Calu3 (cell line): ENCODE measurements at regions not wholly inside any gene's neighbourhood (a gene's known extent, or its start where the extent isn't known, plus 50 kb on each side); places are given as distances from the start of the nearest gene placed in this dataset.

Experiments used
- BruUV-seq: library from RNA; stranded (reverse); fragments of 400-500 nt; replicated peaks from 2 replicates; lab custom pipeline; 2021; lab: Mats Ljungman, UMichigan
- CTCF ChIA-PET: fragments of 300-600 bp; sonication (Branson Sonifier 250); formaldehyde crosslinking; loops from one replicate; lab custom pipeline; 2022; ENCODE audit warnings: antibody characterized with exemption; lab: Charles Lee
- DNase-seq: peaks from one replicate; pipeline ENCODE4 v3.0.0; 2022
- H3K27ac Mint-ChIP-seq: one replicate; pipeline ENCODE4 v1.8.0; 2022; ENCODE audit warnings: mixed read lengths; ENCODE audit not compliant: unreplicated experiment
- H3K27me3 Mint-ChIP-seq: one replicate; pipeline ENCODE4 v1.8.0; 2022; ENCODE audit warnings: mixed read lengths; ENCODE audit not compliant: unreplicated experiment
- H3K36me3 Mint-ChIP-seq: one replicate; pipeline ENCODE4 v1.8.0; 2022; ENCODE audit warnings: mild to moderate bottlenecking, moderate library complexity, mixed read lengths; ENCODE audit not compliant: insufficient read depth, unreplicated experiment
- H3K4me1 Mint-ChIP-seq: one replicate; pipeline ENCODE4 v1.8.0; 2022; ENCODE audit warnings: mild to moderate bottlenecking, low read depth, mixed read lengths; ENCODE audit not compliant: unreplicated experiment
- H3K4me3 Mint-ChIP-seq: one replicate; pipeline ENCODE4 v1.8.0; 2022; ENCODE audit warnings: mild to moderate bottlenecking, low read depth, moderate library complexity, mixed read lengths; ENCODE audit not compliant: unreplicated experiment
- H3K9me3 Mint-ChIP-seq: one replicate; pipeline ENCODE4 v1.8.0; 2022; ENCODE audit warnings: low read depth, mixed read lengths; ENCODE audit not compliant: unreplicated experiment
- intact Hi-C: fragments of 100-400 bp; cut with micrococcal nuclease; formaldehyde crosslinking; loops from one replicate; pipeline ENCODE4 v1.10.0; 2022; ENCODE audit not compliant: unreplicated experiment
- TF ChIP-seq, protein P1 (sequence below): fragments of 200-600 bp; IDR thresholded peaks from one replicate; pipeline ENCODE4 v1.8.0; 2022; ENCODE audit warnings: antibody characterized with exemption; ENCODE audit not compliant: unreplicated experiment

DNA sequence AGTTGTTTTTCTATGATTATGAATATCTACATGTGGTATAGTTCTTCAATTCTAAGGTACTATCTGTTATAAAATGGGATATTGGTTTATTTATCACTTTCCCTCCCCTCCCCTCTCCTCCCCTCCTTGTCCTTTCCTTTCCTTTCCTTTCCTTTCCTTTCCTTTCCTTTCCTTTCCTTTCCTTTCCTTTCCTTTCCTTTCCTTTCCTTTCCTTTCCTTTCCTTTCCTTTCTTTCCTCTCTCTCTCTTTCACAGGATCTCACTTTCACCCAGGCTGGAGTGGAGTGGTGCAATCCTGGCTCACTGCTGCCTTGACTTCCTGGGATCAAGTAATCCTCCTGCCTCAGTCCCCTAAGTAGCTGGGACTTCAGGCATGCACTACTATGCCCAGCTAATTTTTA is 466.8 kb downstream of the DMAC1 start:
- Mint-ChIP-seq H3K27ac (no peak overlapping the region), H3K9me3 (no peaks in the 10 kb centered on the region), H3K36me3 (no peaks in the 10 kb centered on the region), H3K4me1 (no peaks in the 10 kb centered on the region), H3K27me3 (peaks cover 46% of the 10 kb centered on the region), H3K4me3 (no peak overlapping the region)
- no peak for DNase-seq
- intact Hi-C loops = no loop called here
- CTCF ChIA-PET = no interaction called here
- BruUV-seq = no TSS peak
- TF ChIP-seq, protein P1, sequence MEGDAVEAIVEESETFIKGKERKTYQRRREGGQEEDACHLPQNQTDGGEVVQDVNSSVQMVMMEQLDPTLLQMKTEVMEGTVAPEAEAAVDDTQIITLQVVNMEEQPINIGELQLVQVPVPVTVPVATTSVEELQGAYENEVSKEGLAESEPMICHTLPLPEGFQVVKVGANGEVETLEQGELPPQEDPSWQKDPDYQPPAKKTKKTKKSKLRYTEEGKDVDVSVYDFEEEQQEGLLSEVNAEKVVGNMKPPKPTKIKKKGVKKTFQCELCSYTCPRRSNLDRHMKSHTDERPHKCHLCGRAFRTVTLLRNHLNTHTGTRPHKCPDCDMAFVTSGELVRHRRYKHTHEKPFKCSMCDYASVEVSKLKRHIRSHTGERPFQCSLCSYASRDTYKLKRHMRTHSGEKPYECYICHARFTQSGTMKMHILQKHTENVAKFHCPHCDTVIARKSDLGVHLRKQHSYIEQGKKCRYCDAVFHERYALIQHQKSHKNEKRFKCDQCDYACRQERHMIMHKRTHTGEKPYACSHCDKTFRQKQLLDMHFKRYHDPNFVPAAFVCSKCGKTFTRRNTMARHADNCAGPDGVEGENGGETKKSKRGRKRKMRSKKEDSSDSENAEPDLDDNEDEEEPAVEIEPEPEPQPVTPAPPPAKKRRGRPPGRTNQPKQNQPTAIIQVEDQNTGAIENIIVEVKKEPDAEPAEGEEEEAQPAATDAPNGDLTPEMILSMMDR = no peak

DNA sequence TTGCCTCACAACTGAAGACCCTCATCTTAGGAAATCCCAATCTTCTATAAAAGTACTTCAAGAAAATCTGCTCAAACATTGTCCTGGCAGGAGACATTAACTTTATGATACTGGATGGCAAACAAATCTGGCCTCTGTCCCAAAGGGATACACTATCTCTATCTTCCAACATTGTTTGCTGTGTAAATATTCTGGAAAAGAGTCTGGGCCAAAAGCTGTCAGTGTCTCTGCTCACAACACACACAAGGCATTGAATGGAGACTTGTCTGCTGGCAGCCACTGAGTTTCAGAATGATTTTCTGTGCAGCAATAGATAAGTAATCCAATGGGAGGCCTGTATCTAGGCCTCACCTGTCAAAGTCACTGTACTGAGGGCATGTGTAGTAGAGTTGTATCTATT is 471.1 kb downstream of the DMAC1 start:
- intact Hi-C loops = no loop called here
- BruUV-seq = no TSS peak
- H3K36me3 Mint-ChIP-seq = no peaks in the 10 kb centered on the region
- TF ChIP-seq, protein P1 = no peak
- no peaks in the 10 kb centered on the region for H3K9me3 Mint-ChIP-seq
- peaks cover 25% of the 10 kb centered on the region for H3K27me3 Mint-ChIP-seq
- DNase-seq = no peak
- H3K4me1 Mint-ChIP-seq = no peaks in the 10 kb centered on the region
- no peak overlapping the region for H3K27ac Mint-ChIP-seq
- CTCF ChIA-PET = no interaction called here
- H3K4me3 Mint-ChIP-seq = no peak overlapping the region

DNA sequence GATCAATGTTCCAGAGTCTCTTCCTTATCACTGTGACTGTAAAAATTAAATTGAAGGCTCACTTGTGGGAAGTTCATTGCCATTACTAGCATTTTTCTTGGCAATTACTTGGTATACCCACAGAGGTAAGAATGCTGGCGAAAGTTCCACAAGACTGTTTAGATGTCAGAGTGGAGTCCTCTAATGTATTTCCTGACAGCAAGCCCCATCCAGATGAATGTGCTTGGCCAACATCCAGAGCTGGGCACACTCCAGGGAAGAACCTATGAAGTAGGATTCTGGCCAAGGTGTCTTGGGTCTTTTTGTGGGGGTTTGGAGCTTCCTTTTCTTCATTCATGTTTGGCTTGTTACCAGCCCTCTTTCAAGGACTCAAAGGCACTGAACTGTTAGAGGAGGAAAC is 473.6 kb downstream of the DMAC1 start:
- Mint-ChIP-seq H3K27ac (no peak overlapping the region), H3K4me1 (no peaks in the 10 kb centered on the region), H3K27me3 (peaks cover 2% of the 10 kb centered on the region), H3K36me3 (no peaks in the 10 kb centered on the region), H3K9me3 (no peaks in the 10 kb centered on the region), H3K4me3 (no peak overlapping the region)
- TF ChIP-seq, protein P1 = no peak
- intact Hi-C loops = no loop called here
- CTCF ChIA-PET = no interaction called here
- no TSS peak for BruUV-seq
- DNase-seq = no peak

DNA sequence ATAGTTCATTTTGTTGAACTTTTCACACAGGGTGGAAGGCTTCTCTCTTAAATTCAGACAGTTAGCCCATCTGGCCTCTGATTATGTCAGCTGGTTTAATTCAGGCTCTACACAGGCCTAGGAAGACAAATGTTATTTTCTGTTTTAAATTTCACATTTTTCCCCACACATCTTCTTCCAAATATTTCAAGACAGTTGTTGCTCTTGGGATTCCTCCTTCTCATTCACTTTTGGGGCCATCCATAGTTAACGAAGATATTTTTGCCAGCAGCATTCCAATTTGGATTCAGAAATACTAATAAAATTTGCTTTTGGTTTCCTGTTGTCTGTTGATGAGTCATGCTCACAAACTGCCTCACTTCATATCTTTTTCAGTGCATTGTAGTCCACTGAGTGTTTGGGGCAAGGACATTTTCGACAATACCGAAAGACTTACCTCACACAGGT is 475.4 kb downstream of the DMAC1 start:
- intact Hi-C loops = loop anchor here (5.0 kb wide), 1 partner anchor 1678 kb away; no protein-coding TSS in a partner anchor
- Mint-ChIP-seq H3K27me3 (no peaks in the 10 kb centered on the region), H3K27ac (no peak overlapping the region), H3K36me3 (no peaks in the 10 kb centered on the region), H3K4me3 (no peak overlapping the region), H3K9me3 (no peaks in the 10 kb centered on the region), H3K4me1 (no peaks in the 10 kb centered on the region)
- TF ChIP-seq, protein P1 = no peak
- CTCF ChIA-PET = no interaction called here
- DNase-seq = no peak
- no TSS peak for BruUV-seq
